HEK293 (cell line): ENCODE measurements at regions not wholly inside any gene's neighbourhood (a gene's known extent, or its start where the extent isn't known, plus 50 kb on each side); places are given as distances from the start of the nearest gene placed in this dataset.

ENCODE experiments used
- BCL6B ChIP-seq: fragments of 450-650 bp; formaldehyde crosslinking; IDR thresholded peaks from 2 replicates; pipeline ENCODE4 v1.5.1; 2017; ENCODE audit warnings: missing biosample characterization, missing genetic modification characterization
- CTCF ChIP-seq: fragments of 450-650 bp; formaldehyde crosslinking; IDR thresholded peaks from 2 replicates; pipeline ENCODE4 v1.5.1; 2016; ENCODE audit warnings: missing biosample characterization, missing genetic modification characterization
- HOXC10 ChIP-seq: sonication (generic); formaldehyde crosslinking; IDR thresholded peaks from 2 replicates; pipeline ENCODE4 v1.8.1; 2023; ENCODE audit warnings: mild to moderate bottlenecking, missing genetic modification reagents
- IKZF3 ChIP-seq: fragments of 450-650 bp; IDR thresholded peaks from 2 replicates; pipeline ENCODE4 v1.5.0; 2018; ENCODE audit warnings: missing biosample characterization, mild to moderate bottlenecking, missing genetic modification characterization, moderate library complexity
- KLF7 ChIP-seq: fragments of 450-650 bp; formaldehyde crosslinking; IDR thresholded peaks from 2 replicates; pipeline ENCODE4 v1.5.1; 2016; ENCODE audit warnings: missing biosample characterization, missing genetic modification characterization, borderline replicate concordance
- MEIS1 ChIP-seq: sonication (generic); formaldehyde crosslinking; IDR thresholded peaks from 2 replicates; pipeline ENCODE4 v1.8.1; 2022; ENCODE audit warnings: missing genetic modification reagents, mild to moderate bottlenecking, borderline replicate concordance
- REST ChIP-seq: fragments of 450-650 bp; formaldehyde crosslinking; IDR thresholded peaks from 2 replicates; pipeline ENCODE4 v1.5.1; 2016; ENCODE audit warnings: missing biosample characterization, missing genetic modification characterization
- ZNF26 ChIP-seq: fragments of 450-650 bp; formaldehyde crosslinking; IDR thresholded peaks from 2 replicates; pipeline ENCODE4 v1.5.1; 2016; ENCODE audit warnings: missing biosample characterization, missing genetic modification characterization
- ZNF555 ChIP-seq: fragments of 450-650 bp; formaldehyde crosslinking; conservative IDR thresholded peaks from 2 replicates; pipeline ENCODE4 v1.5.1; 2017; ENCODE audit warnings: missing biosample characterization, mild to moderate bottlenecking, missing genetic modification characterization, inconsistent platforms
- ZNF707 ChIP-seq: fragments of 450-650 bp; formaldehyde crosslinking; IDR thresholded peaks from 2 replicates; pipeline ENCODE4 v1.5.1; 2016; ENCODE audit warnings: missing biosample characterization, missing genetic modification characterization

- TF ChIP-seq REST (tag by site-specific recombination) (no peak), KLF7 (tag by site-specific recombination) (no peak), CTCF (tag by site-specific recombination) (no peak), ZNF555 (no peak), ZNF707 (tag by site-specific recombination) (no peak), MEIS1 (CRISPR knock-in tag) (no peak), ZNF26 (tag by site-specific recombination) (no peak), HOXC10 (CRISPR knock-in tag) (no peak), IKZF3 (tag by site-specific recombination) (no peak), BCL6B (tag by site-specific recombination) (no peak)
These were observed 82.2 kb downstream of the ATXN7L3B start for GRCh38 chr12:74619884-74620283.
